ENCODE measurements at regions not wholly inside any gene's neighbourhood (a gene's known extent, or its start where the extent isn't known, plus 50 kb on each side); places are given as distances from the start of the nearest gene placed in this dataset.

GRCh38 chr4:110944501-110944900 lies 321.6 kb upstream of the PITX2 start:
- H3K36me3 ChIP-seq (ENCODE audit: control insufficient read depth, insufficient read depth, low read length), result no peaks in the 10 kb centered on the region
- H3K27ac ChIP-seq (ENCODE audit: low read length), result no peak overlapping the region
- no CpG with 5 or more reads among the region's 3 CpGs for WGBS (ENCODE audit: insufficient coverage)
- H3K9me3 ChIP-seq (replicated peaks; ENCODE audit: control insufficient read depth, low read depth, low read length), result no peaks in the 10 kb centered on the region
- DNase-seq, result no peak
- no peak overlapping the region for H3K4me3 ChIP-seq (ENCODE audit: low read length)
- H3K27me3 ChIP-seq (ENCODE audit: control insufficient read depth, insufficient read depth, low read length), result no peaks in the 10 kb centered on the region
- no peaks in the 10 kb centered on the region for H3K4me1 ChIP-seq (ENCODE audit: control insufficient read depth, insufficient read depth, low read length)

GRCh38 chr4:110945600-110945999 lies 322.7 kb upstream of the PITX2 start:
- Histone ChIP-seq H3K27ac (ENCODE audit: low read length) (no peak overlapping the region), H3K9me3 (replicated peaks; ENCODE audit: control insufficient read depth, low read depth, low read length) (no peaks in the 10 kb centered on the region), H3K4me3 (ENCODE audit: low read length) (no peak overlapping the region), H3K27me3 (ENCODE audit: control insufficient read depth, insufficient read depth, low read length) (no peaks in the 10 kb centered on the region), H3K36me3 (ENCODE audit: control insufficient read depth, insufficient read depth, low read length) (no peaks in the 10 kb centered on the region), H3K4me1 (ENCODE audit: control insufficient read depth, insufficient read depth, low read length) (no peaks in the 10 kb centered on the region)
- no peak for DNase-seq
- WGBS (ENCODE audit: insufficient coverage), result 97% methylated on average over 8 of the region's 16 CpGs

DNA sequence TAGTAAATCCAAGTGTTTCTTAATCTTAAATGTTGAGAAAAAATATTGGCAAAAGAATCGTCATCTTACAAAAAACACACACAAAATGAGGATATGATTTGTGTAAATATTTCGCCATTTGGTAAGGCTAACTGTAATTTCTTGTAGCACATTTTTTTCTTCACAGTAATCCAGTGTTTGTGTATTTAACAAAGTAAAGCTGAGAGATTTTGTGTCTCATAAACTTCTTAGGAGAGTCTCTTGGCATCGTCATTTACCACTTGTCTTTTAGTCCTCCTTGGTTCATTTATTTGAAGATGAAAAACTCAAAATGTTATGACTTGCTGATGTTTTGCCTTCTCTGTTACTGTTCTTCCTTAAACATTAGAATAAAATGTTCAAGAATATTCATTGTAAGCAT lies 326.7 kb upstream of the PITX2 start:
- no peaks in the 10 kb centered on the region for H3K4me1 ChIP-seq (ENCODE audit: control insufficient read depth, insufficient read depth, low read length)
- no peak overlapping the region for H3K4me3 ChIP-seq (ENCODE audit: low read length)
- no peaks in the 10 kb centered on the region for H3K36me3 ChIP-seq (ENCODE audit: control insufficient read depth, insufficient read depth, low read length)
- DNase-seq, result no peak
- H3K27ac ChIP-seq (ENCODE audit: low read length), result no peak overlapping the region
- H3K9me3 ChIP-seq (replicated peaks; ENCODE audit: control insufficient read depth, low read depth, low read length), result no peaks in the 10 kb centered on the region
- WGBS (ENCODE audit: insufficient coverage), result no CpG with 5 or more reads among the region's 3 CpGs
- H3K27me3 ChIP-seq (ENCODE audit: control insufficient read depth, insufficient read depth, low read length), result no peaks in the 10 kb centered on the region

GRCh38 chr4:110950731-110951130 lies 327.9 kb upstream of the PITX2 start:
- H3K4me1 ChIP-seq (ENCODE audit: control insufficient read depth, insufficient read depth, low read length), result no peaks in the 10 kb centered on the region
- WGBS (ENCODE audit: insufficient coverage), result no CpG with 5 or more reads among the region's 2 CpGs
- no peak for DNase-seq
- no peaks in the 10 kb centered on the region for H3K9me3 ChIP-seq (replicated peaks; ENCODE audit: control insufficient read depth, low read depth, low read length)
- H3K27ac ChIP-seq (ENCODE audit: low read length), result no peak overlapping the region
- H3K36me3 ChIP-seq (ENCODE audit: control insufficient read depth, insufficient read depth, low read length), result no peaks in the 10 kb centered on the region
- H3K4me3 ChIP-seq (ENCODE audit: low read length), result no peak overlapping the region
- no peaks in the 10 kb centered on the region for H3K27me3 ChIP-seq (ENCODE audit: control insufficient read depth, insufficient read depth, low read length)

- no peak overlapping the region for H3K27ac ChIP-seq (ENCODE audit: low read length)
Measured at GRCh38 chr4:110953191-110953590, 330.3 kb upstream of the PITX2 start.

GRCh38 chr4:110953898-110954297 lies 331.0 kb upstream of the PITX2 start:
- H3K27ac ChIP-seq (ENCODE audit: low read length), result no peak overlapping the region
- no peaks in the 10 kb centered on the region for H3K27me3 ChIP-seq (ENCODE audit: control insufficient read depth, insufficient read depth, low read length)
- H3K4me3 ChIP-seq (ENCODE audit: low read length), result no peak overlapping the region
- no peak for DNase-seq
- no peaks in the 10 kb centered on the region for H3K36me3 ChIP-seq (ENCODE audit: control insufficient read depth, insufficient read depth, low read length)
- H3K9me3 ChIP-seq (replicated peaks; ENCODE audit: control insufficient read depth, low read depth, low read length), result no peaks in the 10 kb centered on the region
- no peaks in the 10 kb centered on the region for H3K4me1 ChIP-seq (ENCODE audit: control insufficient read depth, insufficient read depth, low read length)
- WGBS (ENCODE audit: insufficient coverage), result 55% methylated on average over 2 of the region's 4 CpGs

More at GRCh38 chr4:110953191-110953590, 330.3 kb upstream of the PITX2 start:
- Histone ChIP-seq H3K4me1 (ENCODE audit: control insufficient read depth, insufficient read depth, low read length) (no peaks in the 10 kb centered on the region), H3K27me3 (ENCODE audit: control insufficient read depth, insufficient read depth, low read length) (no peaks in the 10 kb centered on the region), H3K36me3 (ENCODE audit: control insufficient read depth, insufficient read depth, low read length) (no peaks in the 10 kb centered on the region), H3K9me3 (replicated peaks; ENCODE audit: control insufficient read depth, low read depth, low read length) (no peaks in the 10 kb centered on the region), H3K4me3 (ENCODE audit: low read length) (no peak overlapping the region)
- no CpG with 5 or more reads among the region's 1 CpG for WGBS (ENCODE audit: insufficient coverage)
- DNase-seq, result no peak

DNA sequence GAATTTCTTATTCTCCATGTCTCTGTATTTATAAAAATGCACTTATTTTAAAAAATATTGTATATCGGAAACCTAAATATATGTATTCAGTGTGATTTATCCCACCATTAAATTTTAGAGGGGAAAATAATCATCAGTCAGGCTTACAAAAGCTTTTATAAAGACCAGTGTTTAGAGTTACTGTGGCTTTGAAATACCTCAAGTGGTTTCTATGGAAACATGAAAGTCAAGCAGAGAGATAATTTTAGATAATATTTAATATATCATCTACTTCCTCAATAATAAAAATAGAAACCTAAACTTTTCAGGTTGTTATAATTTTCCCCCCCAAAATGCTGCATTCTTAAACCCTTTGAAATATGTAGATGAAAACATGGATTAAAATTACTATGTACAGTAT lies 332.9 kb upstream of the PITX2 start:
- no peak for DNase-seq
- H3K4me3 ChIP-seq (ENCODE audit: low read length), result no peak overlapping the region
- H3K27me3 ChIP-seq (ENCODE audit: control insufficient read depth, insufficient read depth, low read length), result no peaks in the 10 kb centered on the region
- no CpG with 5 or more reads among the region's 1 CpG for WGBS (ENCODE audit: insufficient coverage)
- no peaks in the 10 kb centered on the region for H3K4me1 ChIP-seq (ENCODE audit: control insufficient read depth, insufficient read depth, low read length)
- no peaks in the 10 kb centered on the region for H3K36me3 ChIP-seq (ENCODE audit: control insufficient read depth, insufficient read depth, low read length)
- H3K27ac ChIP-seq (ENCODE audit: low read length), result no peak overlapping the region
- H3K9me3 ChIP-seq (replicated peaks; ENCODE audit: control insufficient read depth, low read depth, low read length), result no peaks in the 10 kb centered on the region

- H3K36me3 ChIP-seq (ENCODE audit: control insufficient read depth, insufficient read depth, low read length), result no peaks in the 10 kb centered on the region
- no peaks in the 10 kb centered on the region for H3K4me1 ChIP-seq (ENCODE audit: control insufficient read depth, insufficient read depth, low read length)
- H3K27me3 ChIP-seq (ENCODE audit: control insufficient read depth, insufficient read depth, low read length), result no peaks in the 10 kb centered on the region
- no peaks in the 10 kb centered on the region for H3K9me3 ChIP-seq (replicated peaks; ENCODE audit: control insufficient read depth, low read depth, low read length)
- no peak overlapping the region for H3K4me3 ChIP-seq (ENCODE audit: low read length)
- H3K27ac ChIP-seq (ENCODE audit: low read length), result no peak overlapping the region
- DNase-seq, result peak; percentile 19
Measured at GRCh38 chr4:110959041-110959643, 336.3 kb upstream of the PITX2 start.

DNA sequence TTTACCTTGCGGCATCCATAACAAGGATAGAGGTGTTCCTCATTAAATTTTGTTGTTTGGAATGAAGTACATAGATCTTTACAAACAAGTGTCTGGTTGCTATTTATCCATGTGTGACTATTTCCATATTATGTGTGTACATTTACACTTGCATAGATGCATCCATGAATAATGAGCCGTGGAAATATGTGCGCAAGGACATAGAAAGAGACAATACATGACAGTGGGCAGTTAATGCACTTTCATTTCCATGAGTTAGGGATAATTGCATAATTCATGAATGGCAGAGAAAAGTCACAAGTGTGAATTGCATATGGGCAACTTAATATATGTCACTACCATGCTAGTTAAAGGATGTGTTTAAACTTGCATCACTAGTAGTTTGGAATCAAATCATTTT lies 338.2 kb upstream of the PITX2 start:
- DNase-seq, result no peak
- Histone ChIP-seq H3K27ac (ENCODE audit: low read length) (no peak overlapping the region), H3K4me1 (ENCODE audit: control insufficient read depth, insufficient read depth, low read length) (no peaks in the 10 kb centered on the region), H3K27me3 (ENCODE audit: control insufficient read depth, insufficient read depth, low read length) (no peaks in the 10 kb centered on the region), H3K4me3 (ENCODE audit: low read length) (no peak overlapping the region), H3K9me3 (replicated peaks; ENCODE audit: control insufficient read depth, low read depth, low read length) (no peaks in the 10 kb centered on the region), H3K36me3 (ENCODE audit: control insufficient read depth, insufficient read depth, low read length) (no peaks in the 10 kb centered on the region)
- no CpG with 5 or more reads among the region's 3 CpGs for WGBS (ENCODE audit: insufficient coverage)

GRCh38 chr4:110962616-110963015 lies 339.7 kb upstream of the PITX2 start:
- H3K36me3 ChIP-seq (ENCODE audit: control insufficient read depth, insufficient read depth, low read length), result no peaks in the 10 kb centered on the region
- H3K4me3 ChIP-seq (ENCODE audit: low read length), result no peak overlapping the region
- no peaks in the 10 kb centered on the region for H3K4me1 ChIP-seq (ENCODE audit: control insufficient read depth, insufficient read depth, low read length)
- no peaks in the 10 kb centered on the region for H3K27me3 ChIP-seq (ENCODE audit: control insufficient read depth, insufficient read depth, low read length)
- WGBS (ENCODE audit: insufficient coverage), result no CpG with 5 or more reads among the region's 3 CpGs
- DNase-seq, result peak; percentile 1
- no peaks in the 10 kb centered on the region for H3K9me3 ChIP-seq (replicated peaks; ENCODE audit: control insufficient read depth, low read depth, low read length)
- no peak overlapping the region for H3K27ac ChIP-seq (ENCODE audit: low read length)

DNA sequence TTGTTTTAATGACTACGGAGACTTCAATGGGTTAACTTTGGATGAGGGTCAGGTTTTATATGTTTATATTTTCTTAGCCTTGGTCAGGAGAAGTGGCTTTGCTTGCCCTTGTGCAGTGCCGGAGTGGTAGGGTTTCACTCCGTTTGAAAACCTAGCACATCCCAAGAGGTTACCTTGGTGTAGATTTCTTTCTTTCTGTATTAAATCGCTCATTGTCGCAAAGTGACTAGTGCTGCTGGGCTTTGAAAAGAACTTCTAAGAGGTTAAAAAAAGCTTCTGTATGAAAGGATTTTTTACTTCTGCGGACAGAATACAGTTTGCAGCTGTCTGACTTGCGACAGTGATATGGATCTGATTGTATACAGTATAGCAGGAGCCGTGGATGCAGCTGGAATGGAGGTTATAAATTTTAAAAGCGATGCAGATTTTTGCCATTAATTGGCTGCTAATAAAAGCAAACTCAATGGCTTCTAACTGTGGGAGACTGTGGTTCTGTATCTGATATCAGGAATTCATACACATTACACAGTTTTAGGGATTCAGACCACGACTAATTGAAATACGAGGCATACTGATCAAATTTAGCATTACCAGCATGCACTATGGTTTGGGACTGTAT lies 340.9 kb upstream of the PITX2 start:
- WGBS (ENCODE audit: insufficient coverage), result 55% methylated on average over 5 of the region's 11 CpGs
- no peaks in the 10 kb centered on the region for H3K4me1 ChIP-seq (ENCODE audit: control insufficient read depth, insufficient read depth, low read length)
- no peak overlapping the region for H3K27ac ChIP-seq (ENCODE audit: low read length)
- DNase-seq, result peak; percentile 2
- no peaks in the 10 kb centered on the region for H3K27me3 ChIP-seq (ENCODE audit: control insufficient read depth, insufficient read depth, low read length)
- no peaks in the 10 kb centered on the region for H3K9me3 ChIP-seq (replicated peaks; ENCODE audit: control insufficient read depth, low read depth, low read length)
- no peak overlapping the region for H3K4me3 ChIP-seq (ENCODE audit: low read length)
- H3K36me3 ChIP-seq (ENCODE audit: control insufficient read depth, insufficient read depth, low read length), result no peaks in the 10 kb centered on the region
